Fibroblast of lung (primary cell): ENCODE measurements at regions not wholly inside any gene's neighbourhood (a gene's known extent, or its start where the extent isn't known, plus 50 kb on each side); places are given as distances from the start of the nearest gene placed in this dataset.

Experiments
- DNase-seq, 2 donors: peaks; one replicate each; pipeline versions ENCODE4 v3.0.0 to v3.0.0-alpha.2; 2010; ENCODE audit warnings: low read depth in 2 of 2
- H2AFZ ChIP-seq: 2 replicates; pipeline ENCODE4 v1.5.1; 2012; ENCODE audit warnings: low read length, control low read depth, inconsistent platforms
- H3K27ac ChIP-seq: 2 replicates; pipeline ENCODE4 v1.5.1; 2011; ENCODE audit warnings: low read length, control low read depth; ENCODE audit not compliant: insufficient read depth
- H3K27me3 ChIP-seq: 2 replicates; pipeline ENCODE4 v1.5.1; 2011; ENCODE audit warnings: mild to moderate bottlenecking, low read length; ENCODE audit not compliant: control insufficient read depth, insufficient read depth
- H3K36me3 ChIP-seq: 2 replicates; pipeline ENCODE4 v1.5.1; 2011; ENCODE audit warnings: low read length; ENCODE audit not compliant: control insufficient read depth, insufficient read depth
- H3K4me1 ChIP-seq: 2 replicates; pipeline ENCODE4 v1.5.1; 2011; ENCODE audit warnings: low read length; ENCODE audit not compliant: control insufficient read depth, insufficient read depth; ENCODE audit errors: extremely low read depth
- H3K4me2 ChIP-seq: 2 replicates; pipeline ENCODE4 v1.5.1; 2011; ENCODE audit warnings: low read length, control low read depth; ENCODE audit not compliant: insufficient read depth; ENCODE audit errors: extremely low read depth
- H3K4me3 ChIP-seq, 4 experiments: fragments of 200-600 bp in 1 of 4; sonication (generic) in 1 of 4; replicated peaks in 1 of 4; 2 replicates each; pipeline ENCODE4 v1.5.1; 2011 to 2016; ENCODE audit warnings: low read length in 4 of 4, low read depth in 3 of 4, mild to moderate bottlenecking in 3 of 4, control low read depth in 2 of 4, inconsistent platforms in 1 of 4, mixed read lengths in 1 of 4; ENCODE audit not compliant: insufficient read depth in 1 of 4; ENCODE audit errors: control extremely low read depth in 1 of 4
- H3K79me2 ChIP-seq: 2 replicates; pipeline ENCODE4 v1.5.1; 2012; ENCODE audit warnings: mild to moderate bottlenecking, low read length, inconsistent platforms; ENCODE audit not compliant: control insufficient read depth, insufficient read depth
- H3K9ac ChIP-seq: 2 replicates; pipeline ENCODE4 v1.5.1; 2011; ENCODE audit warnings: mild to moderate bottlenecking, low read length, control low read depth; ENCODE audit not compliant: insufficient read depth
- H3K9me3 ChIP-seq: 2 replicates; pipeline ENCODE4 v1.5.1; 2012; ENCODE audit warnings: low read depth, low read length; ENCODE audit not compliant: control insufficient read depth, insufficient read depth
- H4K20me1 ChIP-seq: 2 replicates; pipeline ENCODE4 v1.5.1; 2011; ENCODE audit warnings: low read length; ENCODE audit not compliant: control insufficient read depth, insufficient read depth; ENCODE audit errors: extremely low read depth
- EZH2 ChIP-seq: IDR thresholded peaks from 2 replicates; pipeline ENCODE4 v1.5.1; 2012; ENCODE audit warnings: low read length, control low read depth, mild to moderate bottlenecking; ENCODE audit errors: missing control alignments
- TF ChIP-seq, protein P1 (sequence below), 2 donors: IDR thresholded peaks in 1 of 2; conservative IDR thresholded peaks in 1 of 2; 1 replicate in 1 of 2; 2 replicates in 1 of 2; pipeline ENCODE4 v1.5.1; 2011 to 2012; ENCODE audit warnings: low read length in 2 of 2, control low read depth in 1 of 2, inconsistent platforms in 1 of 2, low read depth in 1 of 2, mild to moderate bottlenecking in 1 of 2

DNA sequence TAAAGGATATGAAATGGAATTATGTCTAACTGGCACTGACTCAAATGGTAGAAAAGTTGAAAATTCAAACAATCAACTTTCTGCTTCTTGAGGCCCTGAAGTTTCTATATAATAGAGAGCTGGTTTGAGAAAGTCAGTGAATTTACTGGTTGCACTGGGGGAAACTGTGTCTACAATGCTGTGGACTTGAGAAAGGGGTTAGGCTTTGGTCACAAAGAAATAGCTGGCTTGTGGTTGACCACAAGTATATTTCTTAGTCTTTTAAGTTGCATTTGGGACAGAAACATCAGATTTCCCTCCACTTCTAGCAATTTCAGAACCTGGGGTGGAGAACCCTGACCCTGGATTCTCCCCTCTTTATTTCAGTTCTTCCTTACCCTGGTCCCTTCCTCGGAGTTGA is 192.6 kb upstream of the ACTBL2 start:
- no peaks in the 10 kb centered on the region for H3K4me1 ChIP-seq
- no peaks in the 10 kb centered on the region for H3K36me3 ChIP-seq
- no peaks in the 10 kb centered on the region for H3K79me2 ChIP-seq
- no peak for TF ChIP-seq EZH2
- TF ChIP-seq, protein P1, sequence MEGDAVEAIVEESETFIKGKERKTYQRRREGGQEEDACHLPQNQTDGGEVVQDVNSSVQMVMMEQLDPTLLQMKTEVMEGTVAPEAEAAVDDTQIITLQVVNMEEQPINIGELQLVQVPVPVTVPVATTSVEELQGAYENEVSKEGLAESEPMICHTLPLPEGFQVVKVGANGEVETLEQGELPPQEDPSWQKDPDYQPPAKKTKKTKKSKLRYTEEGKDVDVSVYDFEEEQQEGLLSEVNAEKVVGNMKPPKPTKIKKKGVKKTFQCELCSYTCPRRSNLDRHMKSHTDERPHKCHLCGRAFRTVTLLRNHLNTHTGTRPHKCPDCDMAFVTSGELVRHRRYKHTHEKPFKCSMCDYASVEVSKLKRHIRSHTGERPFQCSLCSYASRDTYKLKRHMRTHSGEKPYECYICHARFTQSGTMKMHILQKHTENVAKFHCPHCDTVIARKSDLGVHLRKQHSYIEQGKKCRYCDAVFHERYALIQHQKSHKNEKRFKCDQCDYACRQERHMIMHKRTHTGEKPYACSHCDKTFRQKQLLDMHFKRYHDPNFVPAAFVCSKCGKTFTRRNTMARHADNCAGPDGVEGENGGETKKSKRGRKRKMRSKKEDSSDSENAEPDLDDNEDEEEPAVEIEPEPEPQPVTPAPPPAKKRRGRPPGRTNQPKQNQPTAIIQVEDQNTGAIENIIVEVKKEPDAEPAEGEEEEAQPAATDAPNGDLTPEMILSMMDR (conservative IDR thresholded peaks at IDR 0.05 in 1 of 2, IDR thresholded peaks at IDR 0.05 in 1 of 2; ENCODE audit: low read depth in 1 of 2, low read length in 2 of 2): no peak
- H2AFZ ChIP-seq: no peak overlapping the region
- no peak overlapping the region for H3K27ac ChIP-seq
- H3K4me2 ChIP-seq: no peak overlapping the region
- peak in 1 of 2 donors; percentile 62 for DNase-seq
- no peaks in the 10 kb centered on the region for H4K20me1 ChIP-seq
- no peak overlapping the region for H3K4me3 ChIP-seq
- H3K9ac ChIP-seq: no peak overlapping the region
- H3K27me3 ChIP-seq: no peaks in the 10 kb centered on the region
- no peaks in the 10 kb centered on the region for H3K9me3 ChIP-seq

DNA sequence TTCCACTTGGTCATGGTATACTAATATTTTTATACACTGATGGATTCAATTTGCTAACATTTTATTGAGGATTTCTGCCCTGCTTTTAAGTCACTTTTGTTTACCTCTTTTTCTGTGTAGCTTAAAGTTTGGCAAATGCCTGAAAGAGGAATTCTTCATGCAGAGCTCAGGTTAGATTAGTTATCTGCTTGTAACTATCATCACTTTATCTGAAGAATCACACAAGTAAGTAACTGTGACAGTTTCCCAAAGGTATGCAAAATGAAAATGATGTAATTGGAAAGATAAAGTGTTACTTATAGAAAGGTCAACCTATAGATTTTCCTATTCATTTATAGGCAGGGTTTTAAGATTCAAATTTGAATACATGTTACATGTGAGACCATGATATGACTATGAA is 188.8 kb upstream of the ACTBL2 start:
- H3K27me3 ChIP-seq: no peaks in the 10 kb centered on the region
- H3K9me3 ChIP-seq: no peaks in the 10 kb centered on the region
- H3K9ac ChIP-seq: no peak overlapping the region
- TF ChIP-seq EZH2: no peak
- TF ChIP-seq, protein P1 (conservative IDR thresholded peaks at IDR 0.05 in 1 of 2, IDR thresholded peaks at IDR 0.05 in 1 of 2; ENCODE audit: low read depth in 1 of 2, low read length in 2 of 2): no peak
- no peaks in the 10 kb centered on the region for H3K79me2 ChIP-seq
- H3K4me3 ChIP-seq: no peak overlapping the region
- H3K36me3 ChIP-seq: no peaks in the 10 kb centered on the region
- no peak overlapping the region for H2AFZ ChIP-seq
- H3K27ac ChIP-seq: no peak overlapping the region
- H3K4me2 ChIP-seq: no peak overlapping the region
- DNase-seq: no peak
- H4K20me1 ChIP-seq: no peaks in the 10 kb centered on the region
- no peaks in the 10 kb centered on the region for H3K4me1 ChIP-seq

DNA sequence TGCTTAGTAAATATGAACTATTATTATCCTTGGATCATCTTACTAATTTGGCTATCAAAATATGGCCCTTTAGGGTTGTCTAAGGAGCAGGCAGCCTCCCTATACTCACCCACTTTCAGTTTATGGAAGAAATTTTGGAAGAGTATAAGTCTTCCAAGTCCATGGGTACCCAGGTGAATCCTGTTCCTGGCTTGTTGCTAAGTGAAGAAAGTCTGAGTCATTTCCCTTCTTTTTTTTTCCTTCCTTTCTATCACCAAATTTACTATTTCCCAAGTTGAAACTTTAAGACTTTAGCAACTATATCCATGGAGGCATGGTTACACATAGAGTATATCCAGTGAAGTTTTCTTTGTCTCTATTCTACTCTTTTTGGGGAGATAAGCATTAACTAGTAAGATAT is 184.0 kb upstream of the ACTBL2 start:
- Histone ChIP-seq H2AFZ (no peak overlapping the region), H3K4me1 (no peaks in the 10 kb centered on the region), H3K9ac (no peak overlapping the region), H3K4me3 (no peak overlapping the region), H3K79me2 (no peaks in the 10 kb centered on the region), H3K36me3 (no peaks in the 10 kb centered on the region), H4K20me1 (no peaks in the 10 kb centered on the region), H3K27me3 (no peaks in the 10 kb centered on the region), H3K4me2 (no peak overlapping the region), H3K27ac (no peak overlapping the region), H3K9me3 (no peaks in the 10 kb centered on the region)
- TF ChIP-seq EZH2: no peak
- TF ChIP-seq, protein P1 (conservative IDR thresholded peaks at IDR 0.05 in 1 of 2, IDR thresholded peaks at IDR 0.05 in 1 of 2; ENCODE audit: low read depth in 1 of 2, low read length in 2 of 2): no peak
- DNase-seq: no peak
